ENCODE measurements at regions not wholly inside any gene's neighbourhood (a gene's known extent, or its start where the extent isn't known, plus 50 kb on each side); places are given as distances from the start of the nearest gene placed in this dataset.

- DNase-seq (no peak), ATAC-seq (no peak)
- Histone ChIP-seq H3K36me3 (no peaks in the 10 kb centered on the region), H3K9me3 (no peaks in the 10 kb centered on the region), H3K4me1 (peaks cover 0 to 32% (median 7%) of the 10 kb centered on the region in 12 donors), H3K4me3 (no peak overlapping the region), H3K27ac (no peak overlapping the region), H3K27me3 (no peaks in the 10 kb centered on the region)
- no peak for TF ChIP-seq CTCF (IDR thresholded peaks at IDR 0.05)
- WGBS, 4 donors: 68 to 95% (median 90%) methylated on average over 2 of the region's 2 CpGs
- intact Hi-C loops (cut with DNase I): no loop called here
Measured at GRCh38 chr2:133972297-133972696, 281.6 kb upstream of the MGAT5 start.

DNA sequence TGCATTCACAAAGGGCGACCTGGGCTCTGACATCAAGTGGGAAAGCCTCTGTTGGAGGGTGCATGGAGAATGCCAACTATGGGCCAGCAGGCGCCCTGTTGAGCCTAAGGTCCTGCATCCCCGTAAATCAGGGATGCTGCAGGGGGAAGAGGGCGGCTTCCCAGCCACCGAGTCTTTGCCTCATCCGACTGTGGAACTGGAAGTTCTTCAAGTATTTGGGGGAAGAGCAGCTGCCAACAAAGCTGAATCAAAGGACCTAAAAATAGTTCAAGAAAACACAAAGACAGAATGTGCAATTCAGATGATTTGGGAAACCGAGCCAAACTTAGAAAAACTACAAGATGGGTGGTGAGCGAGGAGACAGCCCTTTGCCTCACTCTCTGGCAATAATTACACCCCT is 281.1 kb upstream of the MGAT5 start:
- no peaks in the 10 kb centered on the region for H3K9me3 ChIP-seq
- peaks cover 0 to 32% (median 7%) of the 10 kb centered on the region in 12 donors for H3K4me1 ChIP-seq
- TF ChIP-seq CTCF (IDR thresholded peaks at IDR 0.05) (no peak), POLR2A (IDR thresholded peaks at IDR 0.05) (no peak)
- H3K36me3 ChIP-seq: no peaks in the 10 kb centered on the region
- H3K27ac ChIP-seq: no peak overlapping the region
- no peaks in the 10 kb centered on the region for H3K27me3 ChIP-seq
- 41 to 50% (median 44%) methylated on average over 8 of the region's 8 CpGs for WGBS, 4 donors
- intact Hi-C loops (cut with DNase I): no loop called here
- H3K4me3 ChIP-seq: no peak overlapping the region
- ATAC-seq (peak; percentile 30 to 57 (median 42)), DNase-seq (peak in 1 of 5 donors; percentile 33)

DNA sequence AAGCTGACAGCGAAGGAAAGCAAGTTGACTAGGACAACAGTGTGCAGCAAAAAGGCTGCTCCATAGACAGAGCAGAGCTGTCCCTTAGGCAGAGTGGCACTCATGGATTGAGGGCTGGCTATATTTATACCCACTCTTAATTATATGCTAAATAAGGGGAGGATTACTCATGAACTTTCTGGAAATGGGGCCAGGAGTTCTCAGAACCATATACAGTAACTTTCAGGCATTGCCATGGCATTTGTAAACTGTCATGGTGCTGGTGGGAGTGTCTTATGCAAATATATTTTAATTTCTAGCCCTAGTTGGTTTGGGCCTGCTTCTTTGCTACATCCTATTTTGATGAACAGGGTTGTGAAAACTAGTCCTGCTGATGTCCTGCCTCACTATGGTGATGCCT is 279.5 kb upstream of the MGAT5 start:
- WGBS, 4 donors: 88 to 95% (median 92%) methylated on average over 1 of the region's 1 CpG
- no peaks in the 10 kb centered on the region for H3K9me3 ChIP-seq
- no peak overlapping the region for H3K27ac ChIP-seq
- ATAC-seq (peak in 2 of 4 donors; percentile 25 to 43), DNase-seq (no peak)
- H3K4me1 ChIP-seq: peaks cover 0 to 30% (median 7%) of the 10 kb centered on the region in 12 donors
- no peak for TF ChIP-seq POLR2A (IDR thresholded peaks at IDR 0.05)
- TF ChIP-seq CTCF (IDR thresholded peaks at IDR 0.05): no peak
- H3K27me3 ChIP-seq: no peaks in the 10 kb centered on the region
- no peaks in the 10 kb centered on the region for H3K36me3 ChIP-seq
- intact Hi-C loops (cut with DNase I): no loop called here
- no peak overlapping the region for H3K4me3 ChIP-seq

DNA sequence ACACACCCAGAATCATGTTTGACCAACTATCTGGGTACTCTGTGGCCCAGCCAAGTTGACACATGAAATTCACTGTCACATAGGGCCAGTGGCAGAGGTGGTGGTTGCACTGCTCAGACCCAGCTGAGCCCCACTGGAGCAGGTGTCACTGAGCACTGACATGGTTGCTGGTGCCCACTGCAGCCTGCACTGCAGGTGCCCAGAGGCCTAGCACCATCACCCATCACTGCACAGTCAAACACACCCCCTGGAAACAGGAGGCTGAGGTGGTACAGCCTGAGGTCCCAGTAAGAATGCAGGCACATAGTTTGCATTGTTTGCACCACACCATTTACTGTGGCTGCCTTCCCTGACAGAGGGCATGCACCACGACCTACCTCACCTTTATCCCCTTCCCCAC is 278.7 kb upstream of the MGAT5 start:
- 0 to 79% (median 11%) methylated on average over 1 of the region's 1 CpG for WGBS, 4 donors
- TF ChIP-seq POLR2A (IDR thresholded peaks at IDR 0.05) (no peak), CTCF (IDR thresholded peaks at IDR 0.05) (no peak)
- Histone ChIP-seq H3K36me3 (no peaks in the 10 kb centered on the region), H3K9me3 (no peaks in the 10 kb centered on the region), H3K4me1 (peaks cover 0 to 30% (median 7%) of the 10 kb centered on the region in 12 donors), H3K4me3 (no peak overlapping the region), H3K27me3 (no peaks in the 10 kb centered on the region), H3K27ac (no peak overlapping the region)
- DNase-seq (no peak), ATAC-seq (peak in 2 of 4 donors; percentile 12 to 15)
- intact Hi-C loops (cut with DNase I): no loop called here
